HFFc6 (cell line): ENCODE measurements at regions not wholly inside any gene's neighbourhood (a gene's known extent, or its start where the extent isn't known, plus 50 kb on each side); places are given as distances from the start of the nearest gene placed in this dataset.

ENCODE experiments used
- DNase-seq: peaks from one replicate; pipeline ENCODE4 v3.0.0-alpha.2; 2018
- H3K27ac Mint-ChIP-seq: 2 replicates; pipeline ENCODE4 v1.8.0; 2020; ENCODE audit warnings: mild to moderate bottlenecking, mixed read lengths
- H3K27me3 Mint-ChIP-seq: 2 replicates; pipeline ENCODE4 v1.8.0; 2021; ENCODE audit warnings: mild to moderate bottlenecking, moderate library complexity, mixed read lengths; ENCODE audit not compliant: insufficient read depth
- H3K36me3 Mint-ChIP-seq: 2 replicates; pipeline ENCODE4 v1.8.0; 2021; ENCODE audit warnings: low read depth, mixed read lengths
- H3K4me1 Mint-ChIP-seq: 2 replicates; pipeline ENCODE4 v1.8.0; 2020; ENCODE audit warnings: low read depth, mixed read lengths
- H3K4me3 Mint-ChIP-seq: 2 replicates; pipeline ENCODE4 v1.8.0; 2020; ENCODE audit warnings: mild to moderate bottlenecking, moderate library complexity, mixed read lengths
- H3K9me3 Mint-ChIP-seq: 2 replicates; pipeline ENCODE4 v1.8.0; 2020; ENCODE audit warnings: mild to moderate bottlenecking, mixed read lengths
- TF ChIP-seq, protein P1 (sequence below): fragments of 200-600 bp; sonication (generic); IDR thresholded peaks from 2 replicates; pipeline ENCODE4 v1.5.0; 2021; ENCODE audit warnings: antibody characterized with exemption, mild to moderate bottlenecking

DNA sequence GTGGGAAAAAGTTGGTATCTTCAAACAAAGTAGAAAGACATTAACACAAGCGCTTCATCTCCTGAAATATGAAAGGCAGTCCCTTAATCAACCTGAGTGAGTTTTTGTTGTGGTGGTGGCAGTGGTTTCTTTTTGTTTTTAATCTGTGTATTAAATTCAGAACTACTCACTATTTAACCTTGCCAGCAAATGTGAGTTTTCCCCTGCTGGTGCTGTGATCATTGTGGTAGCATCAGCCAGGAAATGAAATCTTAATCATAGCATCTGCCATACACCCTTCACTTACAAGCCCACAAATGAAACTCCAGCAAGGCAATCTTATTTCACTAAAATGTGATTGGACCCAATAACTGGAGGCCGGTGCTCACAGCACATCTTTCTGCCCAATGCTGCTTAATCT lies 229.7 kb downstream of the SHOX2 start:
- TF ChIP-seq, protein P1, sequence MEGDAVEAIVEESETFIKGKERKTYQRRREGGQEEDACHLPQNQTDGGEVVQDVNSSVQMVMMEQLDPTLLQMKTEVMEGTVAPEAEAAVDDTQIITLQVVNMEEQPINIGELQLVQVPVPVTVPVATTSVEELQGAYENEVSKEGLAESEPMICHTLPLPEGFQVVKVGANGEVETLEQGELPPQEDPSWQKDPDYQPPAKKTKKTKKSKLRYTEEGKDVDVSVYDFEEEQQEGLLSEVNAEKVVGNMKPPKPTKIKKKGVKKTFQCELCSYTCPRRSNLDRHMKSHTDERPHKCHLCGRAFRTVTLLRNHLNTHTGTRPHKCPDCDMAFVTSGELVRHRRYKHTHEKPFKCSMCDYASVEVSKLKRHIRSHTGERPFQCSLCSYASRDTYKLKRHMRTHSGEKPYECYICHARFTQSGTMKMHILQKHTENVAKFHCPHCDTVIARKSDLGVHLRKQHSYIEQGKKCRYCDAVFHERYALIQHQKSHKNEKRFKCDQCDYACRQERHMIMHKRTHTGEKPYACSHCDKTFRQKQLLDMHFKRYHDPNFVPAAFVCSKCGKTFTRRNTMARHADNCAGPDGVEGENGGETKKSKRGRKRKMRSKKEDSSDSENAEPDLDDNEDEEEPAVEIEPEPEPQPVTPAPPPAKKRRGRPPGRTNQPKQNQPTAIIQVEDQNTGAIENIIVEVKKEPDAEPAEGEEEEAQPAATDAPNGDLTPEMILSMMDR, result no peak
- Mint-ChIP-seq H3K4me1 (no peaks in the 10 kb centered on the region), H3K9me3 (peaks cover 8% of the 10 kb centered on the region; the same call in 1 of the 2 replicates), H3K27me3 (peaks cover 3% of the 10 kb centered on the region), H3K27ac (no peak overlapping the region), H3K36me3 (no peaks in the 10 kb centered on the region), H3K4me3 (no peak overlapping the region)
- DNase-seq, result no peak

DNA sequence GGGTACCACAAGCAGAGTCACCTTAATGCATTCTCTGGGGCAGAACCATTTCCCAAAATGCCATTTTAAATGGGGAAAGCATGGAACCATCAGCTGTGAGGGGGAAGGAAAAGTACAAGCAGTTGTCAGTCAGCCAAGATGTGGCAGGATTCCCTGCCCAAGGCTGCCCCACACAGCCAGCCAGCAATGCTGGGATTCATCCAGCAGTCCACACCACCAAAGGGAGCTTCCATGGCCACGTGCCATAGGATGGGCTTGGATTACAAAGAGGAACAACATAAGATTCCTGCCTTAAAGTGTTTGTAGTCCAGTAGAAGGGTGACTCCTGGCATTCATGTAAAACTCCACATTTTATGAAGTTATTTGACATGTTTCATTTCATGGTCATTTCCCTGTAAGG lies 233.3 kb downstream of the SHOX2 start:
- TF ChIP-seq, protein P1, result no peak
- H3K4me3 Mint-ChIP-seq, result no peak overlapping the region
- H3K4me1 Mint-ChIP-seq, result peaks cover 8% of the 10 kb centered on the region

DNA sequence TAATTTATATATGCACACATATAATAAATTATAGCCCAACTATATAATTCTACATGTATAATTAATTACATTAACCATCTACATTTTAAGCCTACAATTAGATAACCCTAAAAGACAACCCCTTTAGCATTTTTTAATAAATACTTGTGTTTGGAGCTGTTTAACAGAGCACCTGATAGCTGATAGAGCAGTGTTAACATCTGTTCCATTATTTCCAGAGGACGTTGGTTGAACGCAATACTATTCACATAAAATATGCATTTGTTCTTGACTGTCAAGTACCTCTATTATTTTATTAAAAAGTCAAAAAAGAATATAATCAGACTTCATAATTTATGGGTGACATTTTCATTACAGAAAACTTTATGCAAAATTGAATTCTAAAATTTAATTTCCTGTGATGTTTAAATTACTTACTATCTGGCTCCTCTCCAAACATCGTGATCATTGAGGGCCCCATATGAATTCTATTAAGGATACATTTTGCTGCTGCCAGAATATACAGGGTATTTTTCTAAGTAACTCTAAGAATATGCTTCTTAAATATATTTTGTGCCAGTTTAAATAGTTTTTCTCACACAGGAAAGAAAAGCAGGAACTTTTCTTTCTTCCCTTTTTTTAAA lies 234.3 kb downstream of the SHOX2 start:
- no peaks in the 10 kb centered on the region for H3K27me3 Mint-ChIP-seq
- no peak for DNase-seq
- no peak overlapping the region for H3K27ac Mint-ChIP-seq
- no peaks in the 10 kb centered on the region for H3K36me3 Mint-ChIP-seq
- no peak overlapping the region for H3K4me3 Mint-ChIP-seq
- no peaks in the 10 kb centered on the region for H3K9me3 Mint-ChIP-seq
- peaks cover 12% of the 10 kb centered on the region for H3K4me1 Mint-ChIP-seq
- TF ChIP-seq, protein P1, result no peak

More for the DNA sequence above, 233.3 kb downstream of the SHOX2 start:
- no peak overlapping the region for H3K27ac Mint-ChIP-seq
- H3K36me3 Mint-ChIP-seq, result no peaks in the 10 kb centered on the region
- no peaks in the 10 kb centered on the region for H3K9me3 Mint-ChIP-seq
- no peaks in the 10 kb centered on the region for H3K27me3 Mint-ChIP-seq
- DNase-seq, result no peak

DNA sequence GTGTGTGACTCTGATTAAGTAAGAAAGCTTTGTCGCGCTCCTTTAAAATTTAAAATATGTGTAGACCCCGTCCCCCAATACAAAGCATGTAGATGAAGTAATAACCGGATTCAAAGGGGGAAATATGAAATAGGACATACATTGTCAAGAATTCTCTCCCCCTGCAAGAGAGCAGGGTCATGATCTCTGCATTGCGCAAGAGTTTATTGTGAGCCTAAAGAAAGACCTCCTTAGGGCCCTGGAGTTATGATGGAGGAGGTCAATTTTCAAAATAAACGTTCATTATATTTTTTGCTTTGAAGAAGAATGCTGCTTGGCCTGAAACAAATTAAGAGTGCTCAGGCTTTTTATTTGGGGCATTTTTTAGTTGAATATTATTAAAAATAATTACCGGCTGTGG lies 235.0 kb downstream of the SHOX2 start:
- no peaks in the 10 kb centered on the region for H3K27me3 Mint-ChIP-seq
- H3K27ac Mint-ChIP-seq, result no peak overlapping the region
- no peaks in the 10 kb centered on the region for H3K9me3 Mint-ChIP-seq
- no peak for DNase-seq
- H3K36me3 Mint-ChIP-seq, result no peaks in the 10 kb centered on the region
- TF ChIP-seq, protein P1, result no peak
- H3K4me3 Mint-ChIP-seq, result no peak overlapping the region
- peaks cover 12% of the 10 kb centered on the region for H3K4me1 Mint-ChIP-seq

DNA sequence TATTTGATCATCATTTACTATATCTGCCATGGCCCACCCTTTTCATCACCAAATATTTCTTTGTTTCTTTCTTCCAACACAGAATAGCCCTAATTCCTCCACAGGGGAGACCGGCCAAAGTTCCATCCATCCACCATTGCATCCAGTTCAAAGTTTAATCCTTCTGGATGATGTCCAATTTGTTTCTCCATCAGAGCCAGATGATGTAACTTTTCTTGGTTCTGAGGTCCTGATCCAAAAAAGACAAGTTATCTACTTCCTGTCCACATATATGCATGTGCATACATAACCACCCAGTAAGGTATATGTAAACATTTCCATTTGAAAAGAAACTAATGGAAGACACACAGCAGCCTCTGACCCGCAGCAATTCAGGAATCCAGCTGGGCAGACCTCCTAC lies 237.3 kb downstream of the SHOX2 start:
- DNase-seq, result no peak
- H3K27me3 Mint-ChIP-seq, result no peaks in the 10 kb centered on the region
- no peaks in the 10 kb centered on the region for H3K36me3 Mint-ChIP-seq
- H3K4me1 Mint-ChIP-seq, result peaks cover 12% of the 10 kb centered on the region
- no peak overlapping the region for H3K27ac Mint-ChIP-seq
- TF ChIP-seq, protein P1, result no peak
- H3K9me3 Mint-ChIP-seq, result no peaks in the 10 kb centered on the region
- H3K4me3 Mint-ChIP-seq, result no peak overlapping the region
